Thyroid gland (tissue), 4 donors: ENCODE measurements at regions not wholly inside any gene's neighbourhood (a gene's known extent, or its start where the extent isn't known, plus 50 kb on each side); places are given as distances from the start of the nearest gene placed in this dataset.

ENCODE experiments used
- CTCF ChIP-seq, 6 experiments: fragments of 200-600 bp in 3 of 6; fragments of 450-650 bp in 3 of 6; sonication (generic) in 3 of 6; IDR thresholded peaks; one replicate each; pipeline ENCODE4 v1.5.1; 2016 to 2019; ENCODE audit warnings: antibody characterized with exemption in 6 of 6, mild to moderate bottlenecking in 2 of 6, inconsistent platforms in 1 of 6, moderate library complexity in 1 of 6
- POLR2A ChIP-seq, 2 donors: fragments of 450-650 bp; IDR thresholded peaks; one replicate each; pipeline ENCODE4 v1.6.1; 2017; ENCODE audit warnings: antibody characterized with exemption in 2 of 2, mild to moderate bottlenecking in 2 of 2, moderate library complexity in 1 of 2

- TF ChIP-seq CTCF (IDR thresholded peaks at IDR 0.05) (no peak), POLR2A (IDR thresholded peaks at IDR 0.05) (no peak)
These were observed 300.7 kb upstream of the SATB1 start for GRCh38 chr3:18725668-18726407.
